ENCODE measurements at regions not wholly inside any gene's neighbourhood (a gene's known extent, or its start where the extent isn't known, plus 50 kb on each side); places are given as distances from the start of the nearest gene placed in this dataset.
A peak's percentile ranks its signal among the peaks of the same experiment; 100 is the strongest.

DNA sequence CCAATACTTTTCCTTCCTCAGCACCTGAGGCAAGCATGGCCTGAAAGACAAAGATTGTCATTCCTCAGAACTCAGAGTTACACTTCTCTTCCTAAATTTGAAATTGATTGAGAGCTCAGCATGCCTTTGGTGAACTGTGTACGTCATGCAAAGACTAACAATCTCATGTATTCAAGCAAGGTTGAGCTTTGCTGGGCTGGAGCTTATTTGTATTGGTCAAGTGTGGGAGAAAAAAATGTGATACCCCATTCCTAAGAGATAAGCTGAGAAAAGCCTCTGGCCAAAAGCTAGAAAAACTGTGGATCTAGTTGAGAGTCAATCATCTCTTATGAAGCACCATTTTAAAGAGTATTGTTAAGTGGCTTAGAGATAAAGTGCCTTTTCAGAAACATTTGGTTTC, 392.2 kb downstream of the RASEF start:
- no peaks in the 10 kb centered on the region for H3K9me3 ChIP-seq (ENCODE audit: control insufficient read depth, insufficient read depth, low read depth, low read length)
- H3K4me1 ChIP-seq (ENCODE audit: control insufficient read depth, extremely low read depth, insufficient read depth, low read length) = no peaks in the 10 kb centered on the region
- no peak overlapping the region for H3K4me2 ChIP-seq (ENCODE audit: extremely low read depth, insufficient read depth, low read length)
- peak in 1 of 2 donors; percentile 63 for DNase-seq (ENCODE audit: low read depth in 2 of 2)
- no peaks in the 10 kb centered on the region for H4K20me1 ChIP-seq (ENCODE audit: control insufficient read depth, extremely low read depth, insufficient read depth, low read length)
- H3K4me3 ChIP-seq (replicated peaks in 1 of 4; ENCODE audit: control extremely low read depth in 1 of 4, insufficient read depth in 1 of 4, low read depth in 3 of 4, low read length in 4 of 4) = no peak overlapping the region
- H3K9ac ChIP-seq (ENCODE audit: insufficient read depth, low read length) = no peak overlapping the region
- H3K27ac ChIP-seq (ENCODE audit: insufficient read depth, low read length) = no peak overlapping the region
- no peaks in the 10 kb centered on the region for H3K27me3 ChIP-seq (ENCODE audit: control insufficient read depth, insufficient read depth, low read length)
- TF ChIP-seq EZH2 (IDR thresholded peaks at IDR 0.05; ENCODE audit: low read length, missing control alignments) = no peak
- TF ChIP-seq, protein P1, sequence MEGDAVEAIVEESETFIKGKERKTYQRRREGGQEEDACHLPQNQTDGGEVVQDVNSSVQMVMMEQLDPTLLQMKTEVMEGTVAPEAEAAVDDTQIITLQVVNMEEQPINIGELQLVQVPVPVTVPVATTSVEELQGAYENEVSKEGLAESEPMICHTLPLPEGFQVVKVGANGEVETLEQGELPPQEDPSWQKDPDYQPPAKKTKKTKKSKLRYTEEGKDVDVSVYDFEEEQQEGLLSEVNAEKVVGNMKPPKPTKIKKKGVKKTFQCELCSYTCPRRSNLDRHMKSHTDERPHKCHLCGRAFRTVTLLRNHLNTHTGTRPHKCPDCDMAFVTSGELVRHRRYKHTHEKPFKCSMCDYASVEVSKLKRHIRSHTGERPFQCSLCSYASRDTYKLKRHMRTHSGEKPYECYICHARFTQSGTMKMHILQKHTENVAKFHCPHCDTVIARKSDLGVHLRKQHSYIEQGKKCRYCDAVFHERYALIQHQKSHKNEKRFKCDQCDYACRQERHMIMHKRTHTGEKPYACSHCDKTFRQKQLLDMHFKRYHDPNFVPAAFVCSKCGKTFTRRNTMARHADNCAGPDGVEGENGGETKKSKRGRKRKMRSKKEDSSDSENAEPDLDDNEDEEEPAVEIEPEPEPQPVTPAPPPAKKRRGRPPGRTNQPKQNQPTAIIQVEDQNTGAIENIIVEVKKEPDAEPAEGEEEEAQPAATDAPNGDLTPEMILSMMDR (conservative IDR thresholded peaks at IDR 0.05 in 1 of 2, IDR thresholded peaks at IDR 0.05 in 1 of 2; ENCODE audit: low read depth in 1 of 2, low read length in 2 of 2) = no peak
- no peaks in the 10 kb centered on the region for H3K36me3 ChIP-seq (ENCODE audit: control insufficient read depth, insufficient read depth, low read length)
- no peak overlapping the region for H2AFZ ChIP-seq (ENCODE audit: low read length)
- no peaks in the 10 kb centered on the region for H3K79me2 ChIP-seq (ENCODE audit: control insufficient read depth, insufficient read depth, low read length)

DNA sequence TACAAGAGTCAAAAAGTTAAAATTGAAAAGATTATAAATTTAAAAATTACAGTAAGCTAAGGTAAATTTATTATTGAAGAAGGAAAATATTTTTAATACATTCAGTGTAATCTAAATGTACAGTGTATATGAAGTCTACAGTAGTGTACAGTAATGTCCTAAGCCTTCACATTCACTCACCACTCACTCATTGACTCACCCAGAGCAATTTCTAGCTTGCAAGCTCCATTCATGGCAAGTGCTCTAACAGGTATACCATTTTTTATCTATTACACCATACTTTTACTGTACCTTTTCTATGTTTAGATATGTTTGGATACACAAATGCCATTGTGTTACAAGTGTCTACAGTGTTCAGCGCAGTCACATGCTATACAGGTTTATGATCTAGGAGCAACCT, 389.7 kb downstream of the RASEF start:
- DNase-seq (ENCODE audit: low read depth in 2 of 2) = no peak
- Histone ChIP-seq H3K79me2 (ENCODE audit: control insufficient read depth, insufficient read depth, low read length) (no peaks in the 10 kb centered on the region), H3K9me3 (ENCODE audit: control insufficient read depth, insufficient read depth, low read depth, low read length) (no peaks in the 10 kb centered on the region), H3K4me2 (ENCODE audit: extremely low read depth, insufficient read depth, low read length) (no peak overlapping the region), H3K4me1 (ENCODE audit: control insufficient read depth, extremely low read depth, insufficient read depth, low read length) (no peaks in the 10 kb centered on the region), H3K4me3 (replicated peaks in 1 of 4; ENCODE audit: control extremely low read depth in 1 of 4, insufficient read depth in 1 of 4, low read depth in 3 of 4, low read length in 4 of 4) (no peak overlapping the region), H3K27ac (ENCODE audit: insufficient read depth, low read length) (no peak overlapping the region), H2AFZ (ENCODE audit: low read length) (no peak overlapping the region), H3K9ac (ENCODE audit: insufficient read depth, low read length) (no peak overlapping the region), H4K20me1 (ENCODE audit: control insufficient read depth, extremely low read depth, insufficient read depth, low read length) (no peaks in the 10 kb centered on the region), H3K36me3 (ENCODE audit: control insufficient read depth, insufficient read depth, low read length) (no peaks in the 10 kb centered on the region), H3K27me3 (ENCODE audit: control insufficient read depth, insufficient read depth, low read length) (no peaks in the 10 kb centered on the region)
- no peak for TF ChIP-seq EZH2 (IDR thresholded peaks at IDR 0.05; ENCODE audit: low read length, missing control alignments)
- TF ChIP-seq, protein P1 (conservative IDR thresholded peaks at IDR 0.05 in 1 of 2, IDR thresholded peaks at IDR 0.05 in 1 of 2; ENCODE audit: low read depth in 1 of 2, low read length in 2 of 2) = no peak

DNA sequence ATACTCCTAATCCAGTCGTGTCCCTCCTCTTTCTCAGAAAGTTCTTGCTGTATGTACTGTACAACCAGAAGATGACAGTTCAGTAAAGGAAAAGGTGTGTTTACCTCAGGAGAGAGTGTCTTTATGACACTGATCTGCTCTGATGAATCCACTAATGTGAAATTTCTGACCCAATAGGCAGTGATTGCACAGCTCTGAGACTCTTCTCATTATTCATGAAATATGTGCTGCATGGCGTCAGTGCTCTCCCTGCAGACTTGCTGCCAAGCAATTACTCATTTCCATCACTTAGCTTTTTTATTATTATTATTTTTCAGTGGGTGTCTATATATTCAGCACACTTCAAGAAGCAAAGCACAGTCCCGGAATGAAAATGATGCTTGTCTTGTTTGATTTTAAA, 389.0 kb downstream of the RASEF start:
- Histone ChIP-seq H4K20me1 (ENCODE audit: control insufficient read depth, extremely low read depth, insufficient read depth, low read length) (no peaks in the 10 kb centered on the region), H3K36me3 (ENCODE audit: control insufficient read depth, insufficient read depth, low read length) (no peaks in the 10 kb centered on the region), H3K27me3 (ENCODE audit: control insufficient read depth, insufficient read depth, low read length) (no peaks in the 10 kb centered on the region), H3K4me1 (ENCODE audit: control insufficient read depth, extremely low read depth, insufficient read depth, low read length) (no peaks in the 10 kb centered on the region), H3K4me3 (replicated peaks in 1 of 4; ENCODE audit: control extremely low read depth in 1 of 4, insufficient read depth in 1 of 4, low read depth in 3 of 4, low read length in 4 of 4) (no peak overlapping the region), H3K79me2 (ENCODE audit: control insufficient read depth, insufficient read depth, low read length) (no peaks in the 10 kb centered on the region), H3K27ac (ENCODE audit: insufficient read depth, low read length) (no peak overlapping the region), H2AFZ (ENCODE audit: low read length) (no peak overlapping the region), H3K4me2 (ENCODE audit: extremely low read depth, insufficient read depth, low read length) (no peak overlapping the region), H3K9ac (ENCODE audit: insufficient read depth, low read length) (no peak overlapping the region), H3K9me3 (ENCODE audit: control insufficient read depth, insufficient read depth, low read depth, low read length) (no peaks in the 10 kb centered on the region)
- TF ChIP-seq EZH2 (IDR thresholded peaks at IDR 0.05; ENCODE audit: low read length, missing control alignments) = no peak
- TF ChIP-seq, protein P1 (conservative IDR thresholded peaks at IDR 0.05 in 1 of 2, IDR thresholded peaks at IDR 0.05 in 1 of 2; ENCODE audit: low read depth in 1 of 2, low read length in 2 of 2) = no peak
- DNase-seq (ENCODE audit: low read depth in 2 of 2) = peak in 1 of 2 donors; percentile 6
